Mammary epithelial cell (primary cell): ENCODE measurements at regions not wholly inside any gene's neighbourhood (a gene's known extent, or its start where the extent isn't known, plus 50 kb on each side); places are given as distances from the start of the nearest gene placed in this dataset.

ENCODE experiments used
- CTCF ChIP-seq, 2 donors: IDR thresholded peaks in 1 of 2; conservative IDR thresholded peaks in 1 of 2; 2 replicates each; pipeline ENCODE4 v1.5.1; 2011 to 2012; ENCODE audit warnings: inconsistent platforms in 2 of 2, low read length in 2 of 2, mild to moderate bottlenecking in 2 of 2, control low read depth in 1 of 2, low read depth in 1 of 2; ENCODE audit not compliant: insufficient read depth in 1 of 2; ENCODE audit errors: extremely low read depth in 1 of 2
- EZH2 ChIP-seq: IDR thresholded peaks from 2 replicates; pipeline ENCODE4 v1.6.1; 2012; ENCODE audit warnings: low read length, inconsistent platforms, borderline replicate concordance

- TF ChIP-seq CTCF (conservative IDR thresholded peaks at IDR 0.05 in 1 of 2, IDR thresholded peaks at IDR 0.05 in 1 of 2; ENCODE audit: extremely low read depth in 1 of 2, insufficient read depth in 1 of 2, low read depth in 1 of 2, low read length in 2 of 2): peak; percentile 27 to 29
- TF ChIP-seq EZH2: no peak
Observed at GRCh38 chr1:103948526-103948925, 198.8 kb downstream of the AMY1C start.
